ENCODE measurements at regions not wholly inside any gene's neighbourhood (a gene's known extent, or its start where the extent isn't known, plus 50 kb on each side); places are given as distances from the start of the nearest gene placed in this dataset.
"Not testable (repeated sequence)": the region's sequence is repeated elsewhere in the genome, so short reads cannot be mapped to it uniquely, and the experiment has no call there.

DNA sequence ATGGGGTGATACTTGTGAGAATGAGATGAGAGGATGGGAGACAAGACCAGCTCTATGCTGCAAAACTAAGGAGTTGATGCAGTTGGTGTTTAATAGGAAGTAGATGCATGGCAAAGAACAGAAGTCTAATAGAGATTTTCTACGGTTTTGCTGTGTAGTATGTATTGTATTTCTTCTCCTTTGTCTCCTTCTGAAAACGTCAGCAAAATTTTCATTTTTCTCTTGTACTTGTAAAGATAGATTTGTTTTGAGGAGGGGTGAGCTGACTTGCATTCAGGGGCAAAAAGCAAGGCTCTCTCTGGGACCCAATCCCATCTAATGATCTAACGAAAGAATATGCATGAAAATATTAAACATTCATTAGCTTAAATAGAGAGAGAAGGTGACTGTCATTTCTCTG is 94.6 kb upstream of the NANOGP8 start:
- DNase-seq (ENCODE audit: low read depth, low spot score): no peak
- no peak overlapping the region for H3K4me3 ChIP-seq (ENCODE audit: low read length)

DNA sequence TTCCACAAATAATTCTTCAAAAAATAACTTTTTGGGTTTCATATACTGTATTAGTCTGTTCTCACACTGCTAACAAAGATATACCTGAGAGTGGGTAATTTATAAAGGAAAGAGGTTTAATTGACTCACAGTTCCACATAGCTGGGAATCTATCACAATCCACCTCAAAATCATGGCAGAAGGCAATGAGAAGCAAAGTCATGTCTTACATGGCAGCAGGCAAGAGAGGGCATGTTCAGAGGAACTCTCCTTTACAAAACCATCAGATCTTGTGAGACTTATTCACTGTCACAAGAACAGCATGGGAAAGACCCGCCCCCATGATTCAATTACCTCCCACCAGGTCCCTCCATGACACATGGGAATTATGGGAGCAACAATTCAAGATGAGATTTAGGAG is 93.1 kb upstream of the NANOGP8 start:
- not testable (repeated sequence) for DNase-seq (ENCODE audit: low read depth, low spot score); H3K4me3 ChIP-seq (ENCODE audit: low read length)

GRCh38 chr15:35174948-35175347 is 89.9 kb upstream of the NANOGP8 start:
- no peak overlapping the region for H3K4me3 ChIP-seq (ENCODE audit: low read length)
- DNase-seq (ENCODE audit: low read depth, low spot score): no peak

GRCh38 chr15:35173444-35174118 is 88.5 kb upstream of the NANOGP8 start:
- DNase-seq (ENCODE audit: low read depth, low spot score): no peak
- H3K4me3 ChIP-seq (ENCODE audit: low read length): no peak overlapping the region

- no peak overlapping the region for H3K4me3 ChIP-seq (ENCODE audit: low read length)
- no peak for DNase-seq (ENCODE audit: low read depth, low spot score)
Measured at GRCh38 chr15:35170207-35170606, 85.1 kb upstream of the NANOGP8 start.

DNA sequence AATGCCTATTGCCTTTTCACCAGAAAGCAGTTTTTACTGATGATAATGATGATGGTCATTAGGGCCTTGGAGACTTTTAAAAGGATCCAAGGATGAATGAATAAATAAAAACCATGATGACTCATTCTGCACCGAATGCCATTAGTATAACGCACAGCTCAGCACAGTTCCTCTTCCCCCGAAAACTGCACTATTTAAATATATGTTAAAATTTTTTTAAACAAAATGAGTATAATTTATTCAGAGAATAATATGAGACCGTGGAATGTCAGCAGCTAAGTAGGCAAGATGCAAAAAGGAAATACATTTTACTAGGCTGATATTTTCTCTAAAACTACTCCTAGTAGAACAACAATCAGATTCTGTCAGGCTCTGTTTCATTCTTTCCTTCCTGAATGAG is 83.4 kb upstream of the NANOGP8 start:
- DNase-seq (ENCODE audit: low read depth, low spot score): no peak
- no peak overlapping the region for H3K4me3 ChIP-seq (ENCODE audit: low read length)

DNA sequence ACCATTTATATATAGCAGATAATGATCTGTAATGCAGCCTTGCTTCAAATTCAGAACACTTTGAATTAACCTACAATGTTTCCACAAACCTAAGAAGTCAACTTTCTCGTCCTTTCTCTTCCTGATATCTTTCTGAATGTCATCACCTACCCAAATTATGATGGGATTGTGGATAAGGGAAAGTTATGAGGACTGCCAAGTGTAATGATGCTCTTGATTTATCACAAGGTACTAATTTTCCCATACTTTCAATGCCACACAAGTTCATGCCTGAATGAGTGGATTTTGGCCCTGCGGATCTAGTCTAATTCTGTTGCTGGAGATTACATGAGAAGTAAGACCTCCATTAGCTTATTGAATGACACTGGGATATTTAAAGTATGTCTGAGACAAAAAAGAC is 82.6 kb upstream of the NANOGP8 start:
- no peak for DNase-seq (ENCODE audit: low read depth, low spot score)
- no peak overlapping the region for H3K4me3 ChIP-seq (ENCODE audit: low read length)

DNA sequence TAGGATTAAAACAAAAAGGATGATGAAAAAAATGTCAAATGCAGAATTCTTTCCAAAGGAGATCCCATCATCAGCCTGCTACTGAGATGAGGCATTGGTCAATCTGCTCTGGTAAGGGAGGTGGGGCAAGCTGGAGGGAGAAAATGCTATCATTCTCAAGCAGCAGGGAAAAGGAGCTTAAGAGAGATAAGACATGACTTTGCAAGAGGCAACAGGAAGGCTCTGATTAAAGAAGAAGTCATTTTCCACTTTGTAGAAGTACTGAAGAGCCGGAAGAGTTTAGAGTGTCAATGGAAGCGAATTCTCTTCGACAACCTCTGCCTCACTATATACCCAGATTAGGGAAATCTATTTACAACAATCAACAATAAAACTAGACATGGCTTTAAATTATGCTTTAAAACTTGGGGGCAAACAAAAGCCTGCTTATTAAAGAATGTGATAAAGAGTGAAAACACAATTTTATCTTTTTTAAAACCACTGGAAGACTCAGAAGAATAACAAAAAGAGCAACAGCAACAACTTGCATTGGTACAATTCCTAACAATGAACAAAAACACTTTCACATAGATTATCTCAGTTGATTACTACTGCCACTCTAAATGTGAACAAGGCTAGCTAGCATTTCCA is 81.8 kb upstream of the NANOGP8 start:
- DNase-seq (ENCODE audit: low read depth, low spot score): no peak
- no peak overlapping the region for H3K4me3 ChIP-seq (ENCODE audit: low read length)

DNA sequence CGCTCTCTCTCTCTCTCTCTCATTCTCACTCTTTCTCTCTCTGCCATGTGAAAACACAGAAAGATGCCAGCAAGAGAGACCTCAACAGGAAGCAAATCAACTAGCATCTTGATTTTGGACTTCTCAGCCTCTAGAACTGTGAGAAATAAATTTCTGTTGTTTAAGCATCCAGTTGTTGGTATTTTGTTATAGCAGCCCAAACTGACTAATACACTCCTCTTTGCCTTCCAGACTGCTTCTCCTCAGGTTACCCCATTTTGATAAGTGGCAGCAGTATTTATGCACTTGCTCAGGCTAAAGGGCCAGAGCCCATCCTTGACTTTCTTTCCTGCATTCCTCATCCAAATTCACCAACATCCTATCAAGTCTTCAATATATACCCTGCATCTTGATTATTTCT is 76.6 kb upstream of the NANOGP8 start:
- no peak overlapping the region for H3K4me3 ChIP-seq (ENCODE audit: low read length)

DNA sequence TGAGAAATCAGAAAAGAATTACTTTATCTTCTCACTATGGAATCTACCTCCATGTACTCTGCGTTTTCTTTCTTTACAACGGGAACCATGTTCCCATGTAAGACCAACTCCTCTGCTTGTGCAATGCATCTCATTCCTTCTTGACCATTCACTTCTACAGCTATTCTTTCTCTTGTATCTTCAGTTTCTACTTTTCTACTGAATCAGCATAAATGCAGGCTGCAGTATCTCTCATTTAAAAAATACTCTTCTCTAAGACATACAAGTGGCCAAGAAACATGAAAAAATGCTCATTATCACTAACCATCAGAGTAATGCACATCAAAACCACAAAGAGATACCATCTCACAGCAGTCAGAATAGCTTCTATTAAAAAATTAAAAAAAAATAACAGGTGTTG is 74.1 kb upstream of the NANOGP8 start:
- peak; percentile 39 for DNase-seq (ENCODE audit: low read depth, low spot score)
- no peak overlapping the region for H3K4me3 ChIP-seq (ENCODE audit: low read length)

More for the DNA sequence above, 76.6 kb upstream of the NANOGP8 start:
- DNase-seq (ENCODE audit: low read depth, low spot score): no peak

DNA sequence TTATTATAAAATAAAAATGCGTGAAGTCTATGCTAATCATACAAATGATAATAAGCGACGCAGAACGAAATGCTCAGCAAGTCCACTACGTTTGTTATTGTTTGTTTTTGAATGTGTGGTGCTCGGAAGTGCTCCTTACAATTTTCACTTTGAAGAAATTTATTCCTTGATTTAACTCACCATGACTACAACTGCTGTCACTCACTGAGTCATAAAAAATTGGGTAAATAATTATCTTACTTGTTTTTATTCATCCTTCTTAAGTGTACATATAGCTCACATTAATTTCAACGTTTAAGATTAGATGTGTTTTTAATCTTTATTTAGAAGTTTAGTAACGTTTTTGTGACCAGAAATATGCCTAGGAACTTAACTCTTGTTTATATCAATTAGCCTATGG is 66.7 kb upstream of the NANOGP8 start:
- no peak for DNase-seq (ENCODE audit: low read depth, low spot score)

DNA sequence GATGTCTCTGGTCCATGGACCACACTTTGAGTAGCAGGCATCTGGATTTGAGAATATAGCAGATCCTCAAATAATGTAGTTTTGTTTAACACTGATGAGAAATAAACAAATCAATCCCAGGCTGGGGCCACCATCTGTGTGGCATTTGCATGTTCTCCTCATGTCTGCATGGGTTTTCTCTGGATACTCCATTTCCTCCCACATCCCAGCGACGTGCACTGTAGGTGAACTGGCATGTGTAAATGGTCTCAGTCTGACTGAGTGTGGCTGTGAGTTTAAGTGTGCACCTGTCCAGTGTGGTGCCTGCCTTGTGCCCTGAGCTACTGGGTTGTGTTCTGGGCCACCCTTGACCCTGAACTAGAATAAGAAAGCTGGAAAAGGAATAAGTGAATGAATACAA is 66.3 kb upstream of the NANOGP8 start:
- DNase-seq (ENCODE audit: low read depth, low spot score): no peak
- H3K4me3 ChIP-seq (ENCODE audit: low read length): no peak overlapping the region

More for the DNA sequence above, 66.7 kb upstream of the NANOGP8 start:
- no peak overlapping the region for H3K4me3 ChIP-seq (ENCODE audit: low read length)

DNA sequence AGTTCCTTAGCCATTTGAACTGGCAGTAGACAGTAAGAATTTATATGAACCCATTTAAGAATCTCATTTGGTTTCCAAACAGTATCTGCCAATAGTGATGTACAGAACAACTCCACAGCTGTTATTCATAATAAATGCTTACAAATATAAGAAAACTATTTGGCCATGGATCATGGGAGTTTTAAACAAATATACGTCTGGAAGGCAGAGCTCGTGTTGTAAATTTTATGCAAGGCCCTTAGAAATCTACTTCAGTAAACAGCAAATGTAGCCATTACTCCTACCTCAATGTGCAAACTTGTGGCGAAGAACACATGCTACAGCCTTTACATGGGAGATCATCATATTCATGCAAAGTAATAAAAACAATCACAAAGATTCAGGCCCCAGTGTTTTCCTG is 65.3 kb upstream of the NANOGP8 start:
- no peak overlapping the region for H3K4me3 ChIP-seq (ENCODE audit: low read length)
- no peak for DNase-seq (ENCODE audit: low read depth, low spot score)

DNA sequence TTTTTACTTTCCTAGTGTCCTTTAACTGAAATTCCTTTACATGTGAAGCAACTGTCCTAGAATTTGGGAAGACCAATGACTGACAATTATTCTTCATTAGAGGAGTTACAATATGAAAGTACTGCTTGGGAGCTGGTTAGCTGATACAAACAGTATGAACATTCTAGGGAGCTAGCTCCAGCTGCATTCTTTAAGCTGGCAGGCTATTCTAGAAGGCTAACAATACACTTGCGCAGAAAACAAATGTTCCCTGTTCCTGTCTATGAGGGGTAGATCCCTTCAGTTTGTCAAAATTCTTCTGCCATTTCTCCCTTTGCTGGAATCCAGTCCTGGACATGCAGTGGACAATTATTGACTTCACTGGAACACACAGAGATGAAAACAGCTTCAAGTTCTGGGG is 60.2 kb upstream of the NANOGP8 start:
- no peak for DNase-seq (ENCODE audit: low read depth, low spot score)
- no peak overlapping the region for H3K4me3 ChIP-seq (ENCODE audit: low read length)

DNA sequence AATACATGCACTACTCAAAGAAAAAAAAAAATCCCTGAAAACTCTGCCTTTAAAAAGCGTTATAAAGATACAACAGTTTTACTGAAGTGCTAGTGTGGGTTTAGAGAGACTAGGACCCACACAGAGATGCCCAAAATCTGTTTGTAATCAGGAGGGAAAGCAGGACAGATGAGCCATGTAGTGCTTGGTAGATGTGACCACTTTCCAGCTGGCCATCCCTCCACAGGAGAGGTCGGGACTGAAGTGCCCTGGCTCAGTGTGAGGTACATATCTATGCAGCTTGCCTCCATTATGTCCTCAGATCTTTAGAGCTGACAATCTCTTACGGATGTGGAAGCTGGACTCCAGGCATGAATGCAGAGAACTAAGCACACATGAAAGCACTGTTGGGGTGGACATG is 57.5 kb upstream of the NANOGP8 start:
- no peak for DNase-seq (ENCODE audit: low read depth, low spot score)

DNA sequence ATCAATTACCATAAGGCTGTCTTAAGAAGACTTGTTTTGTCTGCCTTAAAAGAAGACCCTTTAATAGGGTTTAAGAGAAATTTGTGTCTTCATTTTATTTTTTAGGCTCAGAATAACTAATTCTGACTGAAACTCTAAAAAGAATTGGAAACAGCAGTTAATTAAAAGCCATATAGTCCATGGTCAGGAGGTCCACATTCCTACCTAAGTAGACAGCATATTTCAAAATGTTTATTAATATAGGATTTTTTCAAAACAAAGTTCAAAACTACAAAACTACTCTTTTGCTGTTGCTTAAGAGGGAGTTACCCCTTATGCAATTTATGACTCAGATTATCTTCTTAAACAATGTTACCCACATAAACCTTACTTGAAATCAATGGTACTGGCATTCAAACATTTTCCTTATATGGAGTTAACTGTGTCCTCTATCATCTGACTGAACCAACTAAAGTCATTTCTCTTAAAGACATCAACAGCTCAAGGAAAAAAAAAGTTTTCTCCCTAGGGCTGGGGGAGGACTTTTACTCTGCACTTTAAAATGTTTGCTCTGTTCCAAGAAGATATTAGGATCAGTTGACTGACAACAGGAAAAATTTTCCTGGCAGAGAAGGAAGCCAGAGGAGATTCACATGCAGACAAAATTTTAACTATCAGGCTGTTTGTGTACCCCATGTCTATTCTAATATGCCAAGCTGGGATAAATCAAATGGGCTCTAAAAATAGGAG is 56.8 kb upstream of the NANOGP8 start:
- DNase-seq (ENCODE audit: low read depth, low spot score): no peak
- no peak overlapping the region for H3K4me3 ChIP-seq (ENCODE audit: low read length)

More for the DNA sequence above, 57.5 kb upstream of the NANOGP8 start:
- no peak overlapping the region for H3K4me3 ChIP-seq (ENCODE audit: low read length)

DNA sequence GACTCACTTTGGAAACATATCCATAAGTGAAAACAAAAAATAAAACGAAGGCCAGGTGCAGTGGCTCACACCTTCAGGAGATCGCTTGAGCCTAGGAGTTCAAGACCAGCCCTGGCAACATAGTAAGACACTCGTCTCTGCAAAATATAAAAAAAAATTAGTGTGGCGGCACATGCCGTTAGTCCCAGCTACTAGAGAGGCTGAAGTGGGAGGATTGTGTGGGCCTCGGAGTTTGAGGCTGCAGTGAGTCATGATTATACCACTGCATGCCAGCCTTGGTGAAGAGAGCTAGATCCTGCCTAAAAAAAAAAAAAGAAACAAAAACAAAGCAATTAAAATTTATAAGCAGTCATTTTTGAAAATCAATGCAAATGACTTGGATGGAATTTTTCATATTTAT is 54.7 kb upstream of the NANOGP8 start:
- no peak for DNase-seq (ENCODE audit: low read depth, low spot score)
- H3K4me3 ChIP-seq (ENCODE audit: low read length): no peak overlapping the region

DNA sequence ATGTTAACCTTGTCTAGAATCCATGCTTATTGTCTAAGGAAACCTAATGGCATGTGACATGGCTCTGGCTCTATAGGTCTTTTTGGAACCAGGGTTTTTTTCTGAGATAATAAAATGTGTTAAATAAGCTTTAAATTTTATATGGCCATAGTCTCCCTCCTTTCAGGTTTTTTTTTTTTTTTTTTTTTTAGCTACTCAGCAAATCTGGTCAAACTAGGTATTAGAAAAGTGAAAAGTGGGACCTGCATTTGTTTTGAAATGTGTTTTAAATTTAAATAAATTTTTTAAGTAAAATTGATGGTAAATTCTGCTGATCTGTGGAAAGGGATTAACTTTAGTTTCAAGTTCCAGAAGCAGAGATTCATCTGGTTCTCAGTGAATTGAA is 52.1 kb upstream of the NANOGP8 start:
- no peak for DNase-seq (ENCODE audit: low read depth, low spot score)
- no peak overlapping the region for H3K4me3 ChIP-seq (ENCODE audit: low read length)

GRCh38 chr15:35136321-35137189 is 51.5 kb upstream of the NANOGP8 start:
- no peak for DNase-seq (ENCODE audit: low read depth, low spot score)
- no peak overlapping the region for H3K4me3 ChIP-seq (ENCODE audit: low read length)
